HG02973 (cell line): ENCODE measurements at regions not wholly inside any gene's neighbourhood (a gene's known extent, or its start where the extent isn't known, plus 50 kb on each side); places are given as distances from the start of the nearest gene placed in this dataset.
"Not testable (repeated sequence)": the region's sequence is repeated elsewhere in the genome, so short reads cannot be mapped to it uniquely, and the experiment has no call there.

Experiments
- ATAC-seq: cut with Tn5 transposase; IDR thresholded peaks from one replicate; pipeline ENCODE4 v1.9.1; 2021; ENCODE audit warnings: moderate library complexity; ENCODE audit not compliant: unreplicated experiment

GRCh38 chr18:62442391-62442790, 80.4 kb upstream of the ZCCHC2 start:
- ATAC-seq, result no peak

GRCh38 chr18:62445386-62445917, 77.4 kb upstream of the ZCCHC2 start:
- ATAC-seq, result peak; percentile 60

GRCh38 chr18:62446511-62446910, 76.3 kb upstream of the ZCCHC2 start:
- ATAC-seq, result no peak

GRCh38 chr18:62447652-62448051, 75.2 kb upstream of the ZCCHC2 start:
- ATAC-seq, result no peak

GRCh38 chr18:62448426-62448825, 74.4 kb upstream of the ZCCHC2 start:
- no peak for ATAC-seq

GRCh38 chr18:62449490-62450104, 73.2 kb upstream of the ZCCHC2 start:
- ATAC-seq, result no peak

- ATAC-seq, result no peak
Observed at GRCh38 chr18:62450175-62450545, 72.7 kb upstream of the ZCCHC2 start.

GRCh38 chr18:62450546-62451410, 72.0 kb upstream of the ZCCHC2 start:
- ATAC-seq, result no peak

- ATAC-seq, result no peak
Observed at GRCh38 chr18:62452280-62452831, 70.5 kb upstream of the ZCCHC2 start.

- no peak for ATAC-seq
Observed at GRCh38 chr18:62453864-62454263, 69.0 kb upstream of the ZCCHC2 start.

- no peak for ATAC-seq
Observed at GRCh38 chr18:62454527-62454926, 68.3 kb upstream of the ZCCHC2 start.

- no peak for ATAC-seq
Observed at GRCh38 chr18:62455222-62455621, 67.6 kb upstream of the ZCCHC2 start.

- no peak for ATAC-seq
Observed at GRCh38 chr18:62457877-62458276, 64.9 kb upstream of the ZCCHC2 start.

- no peak for ATAC-seq
Observed at GRCh38 chr18:62458346-62458745, 64.5 kb upstream of the ZCCHC2 start.

- no peak for ATAC-seq
Observed at GRCh38 chr18:62458868-62459716, 63.7 kb upstream of the ZCCHC2 start.

- no peak for ATAC-seq
Observed at GRCh38 chr18:62460851-62461300, 61.9 kb upstream of the ZCCHC2 start.

- ATAC-seq, result no peak
Observed at GRCh38 chr18:62461591-62461990, 61.2 kb upstream of the ZCCHC2 start.

GRCh38 chr18:62464266-62464665, 58.6 kb upstream of the ZCCHC2 start:
- ATAC-seq, result no peak

GRCh38 chr18:62469131-62469530, 53.7 kb upstream of the ZCCHC2 start:
- not testable (repeated sequence) for ATAC-seq
